SH-SY5Y (cell line): ENCODE measurements at regions not wholly inside any gene's neighbourhood (a gene's known extent, or its start where the extent isn't known, plus 50 kb on each side); places are given as distances from the start of the nearest gene placed in this dataset.

ENCODE experiments used
- GATA2 ChIP-seq: IDR thresholded peaks from 2 replicates; pipeline ENCODE4 v1.6.1; 2011; ENCODE audit warnings: mild to moderate bottlenecking, low read depth, low read length
- GATA3 ChIP-seq: IDR thresholded peaks from 2 replicates; pipeline ENCODE4 v1.6.1; 2011; ENCODE audit warnings: low read depth, mild to moderate bottlenecking, low read length, moderate library complexity

- TF ChIP-seq GATA3 (no peak), GATA2 (no peak)
Observed at GRCh38 chr3:154664714-154665113, 234.7 kb upstream of the GPR149 start.
